ENCODE measurements at regions not wholly inside any gene's neighbourhood (a gene's known extent, or its start where the extent isn't known, plus 50 kb on each side); places are given as distances from the start of the nearest gene placed in this dataset.

DNA sequence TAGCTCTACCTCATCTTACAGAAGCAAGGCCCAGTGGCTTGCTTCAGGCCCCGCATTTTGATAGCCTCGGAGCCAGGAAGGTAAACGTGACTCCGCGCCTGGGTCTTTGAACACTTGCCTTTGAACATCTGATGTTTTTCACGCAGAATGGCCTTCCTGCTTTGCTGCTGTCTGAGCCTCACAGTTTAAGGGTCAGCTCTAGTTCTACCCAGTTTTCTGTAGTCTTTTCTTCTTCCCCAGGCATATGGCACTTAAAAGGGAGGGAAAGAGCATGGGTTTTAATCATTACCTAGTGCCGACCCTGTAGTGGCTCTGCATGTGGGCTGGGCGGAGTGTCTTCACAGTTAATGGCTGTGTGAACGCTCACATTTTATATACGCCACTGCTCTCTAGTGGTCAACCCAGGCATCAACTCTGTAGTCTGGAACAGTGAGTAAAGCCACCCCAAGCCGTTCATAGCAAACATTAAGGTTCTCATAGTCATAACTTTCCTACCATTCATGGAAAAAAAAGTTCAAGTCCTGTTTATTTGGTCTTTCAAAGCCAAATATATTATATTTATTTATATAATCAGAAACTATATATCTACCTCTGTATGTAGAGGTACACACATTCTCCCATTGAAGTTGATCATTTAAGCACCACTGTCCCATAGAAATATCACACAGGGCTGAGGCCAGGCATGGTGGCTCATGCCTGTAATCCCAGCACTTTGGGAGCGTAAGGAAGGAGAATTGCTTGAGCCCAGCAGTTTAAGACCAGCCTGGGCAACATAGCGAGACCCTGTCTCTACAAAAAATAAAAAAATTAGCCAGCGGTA lies 78.1 kb downstream of the IER5 start (continued):
- TF ChIP-seq YEATS4 (CRISPR knock-in tag; IDR thresholded peaks at IDR 0.05; ENCODE audit: borderline replicate concordance), result no peak
- TF ChIP-seq ZNF788 (CRISPR knock-in tag; IDR thresholded peaks at IDR 0.05; ENCODE audit: borderline replicate concordance), result no peak
- TF ChIP-seq, protein P1, sequence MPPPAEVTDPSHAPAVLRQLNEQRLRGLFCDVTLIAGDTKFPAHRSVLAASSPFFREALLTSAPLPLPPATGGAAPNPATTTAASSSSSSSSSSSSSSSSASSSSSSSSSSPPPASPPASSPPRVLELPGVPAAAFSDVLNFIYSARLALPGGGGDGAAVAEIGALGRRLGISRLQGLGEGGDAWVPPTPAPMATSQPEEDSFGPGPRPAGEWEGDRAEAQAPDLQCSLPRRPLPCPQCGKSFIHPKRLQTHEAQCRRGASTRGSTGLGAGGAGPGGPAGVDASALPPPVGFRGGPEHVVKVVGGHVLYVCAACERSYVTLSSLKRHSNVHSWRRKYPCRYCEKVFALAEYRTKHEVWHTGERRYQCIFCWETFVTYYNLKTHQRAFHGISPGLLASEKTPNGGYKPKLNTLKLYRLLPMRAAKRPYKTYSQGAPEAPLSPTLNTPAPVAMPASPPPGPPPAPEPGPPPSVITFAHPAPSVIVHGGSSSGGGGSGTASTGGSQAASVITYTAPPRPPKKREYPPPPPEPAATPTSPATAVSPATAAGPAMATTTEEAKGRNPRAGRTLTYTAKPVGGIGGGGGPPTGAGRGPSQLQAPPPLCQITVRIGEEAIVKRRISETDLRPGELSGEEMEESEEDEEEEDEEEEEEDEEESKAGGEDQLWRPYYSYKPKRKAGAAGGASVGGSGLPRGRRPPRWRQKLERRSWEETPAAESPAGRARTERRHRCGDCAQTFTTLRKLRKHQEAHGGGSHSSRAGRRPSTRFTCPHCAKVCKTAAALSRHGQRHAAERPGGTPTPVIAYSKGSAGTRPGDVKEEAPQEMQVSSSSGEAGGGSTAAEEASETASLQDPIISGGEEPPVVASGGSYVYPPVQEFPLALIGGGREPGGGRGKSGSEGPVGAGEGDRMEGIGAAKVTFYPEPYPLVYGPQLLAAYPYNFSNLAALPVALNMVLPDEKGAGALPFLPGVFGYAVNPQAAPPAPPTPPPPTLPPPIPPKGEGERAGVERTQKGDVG (CRISPR knock-in tag; IDR thresholded peaks at IDR 0.05; ENCODE audit: borderline replicate concordance), result no peak
- TF ChIP-seq SMC3 (IDR thresholded peaks at IDR 0.05; ENCODE audit: low read length), result peak; percentile 77
- TF ChIP-seq, protein P2, sequence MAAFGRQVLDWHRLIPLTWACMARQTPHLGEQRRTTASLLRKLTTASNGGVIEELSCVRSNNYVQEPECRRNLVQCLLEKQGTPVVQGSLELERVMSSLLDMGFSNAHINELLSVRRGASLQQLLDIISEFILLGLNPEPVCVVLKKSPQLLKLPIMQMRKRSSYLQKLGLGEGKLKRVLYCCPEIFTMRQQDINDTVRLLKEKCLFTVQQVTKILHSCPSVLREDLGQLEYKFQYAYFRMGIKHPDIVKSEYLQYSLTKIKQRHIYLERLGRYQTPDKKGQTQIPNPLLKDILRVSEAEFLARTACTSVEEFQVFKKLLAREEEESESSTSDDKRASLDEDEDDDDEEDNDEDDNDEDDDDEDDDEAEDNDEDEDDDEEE (CRISPR knock-in tag; IDR thresholded peaks at IDR 0.05), result no peak
- no peak for TF ChIP-seq RBM39 (IDR thresholded peaks at IDR 0.05; ENCODE audit: low read depth, low read length, poor library complexity, severe bottlenecking)
- TF ChIP-seq SMAD9 (CRISPR knock-in tag; IDR thresholded peaks at IDR 0.05), result no peak
- TF ChIP-seq, protein P3, sequence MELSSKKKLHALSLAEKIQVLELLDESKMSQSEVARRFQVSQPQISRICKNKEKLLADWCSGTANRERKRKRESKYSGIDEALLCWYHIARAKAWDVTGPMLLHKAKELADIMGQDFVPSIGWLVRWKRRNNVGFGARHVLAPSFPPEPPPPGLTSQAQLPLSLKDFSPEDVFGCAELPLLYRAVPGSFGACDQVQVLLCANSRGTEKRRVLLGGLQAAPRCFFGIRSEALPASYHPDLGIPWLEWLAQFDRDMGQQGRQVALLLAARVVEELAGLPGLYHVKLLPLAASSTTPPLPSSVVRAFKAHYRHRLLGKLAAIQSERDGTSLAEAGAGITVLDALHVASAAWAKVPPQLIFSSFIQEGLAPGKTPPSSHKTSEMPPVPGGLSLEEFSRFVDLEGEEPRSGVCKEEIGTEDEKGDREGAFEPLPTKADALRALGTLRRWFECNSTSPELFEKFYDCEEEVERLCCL (CRISPR knock-in tag; IDR thresholded peaks at IDR 0.05; ENCODE audit: borderline replicate concordance), result no peak
- TF ChIP-seq, protein P4, sequence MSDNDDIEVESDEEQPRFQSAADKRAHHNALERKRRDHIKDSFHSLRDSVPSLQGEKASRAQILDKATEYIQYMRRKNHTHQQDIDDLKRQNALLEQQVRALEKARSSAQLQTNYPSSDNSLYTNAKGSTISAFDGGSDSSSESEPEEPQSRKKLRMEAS (IDR thresholded peaks at IDR 0.05), result peak; percentile 68
- TF ChIP-seq, protein P5, sequence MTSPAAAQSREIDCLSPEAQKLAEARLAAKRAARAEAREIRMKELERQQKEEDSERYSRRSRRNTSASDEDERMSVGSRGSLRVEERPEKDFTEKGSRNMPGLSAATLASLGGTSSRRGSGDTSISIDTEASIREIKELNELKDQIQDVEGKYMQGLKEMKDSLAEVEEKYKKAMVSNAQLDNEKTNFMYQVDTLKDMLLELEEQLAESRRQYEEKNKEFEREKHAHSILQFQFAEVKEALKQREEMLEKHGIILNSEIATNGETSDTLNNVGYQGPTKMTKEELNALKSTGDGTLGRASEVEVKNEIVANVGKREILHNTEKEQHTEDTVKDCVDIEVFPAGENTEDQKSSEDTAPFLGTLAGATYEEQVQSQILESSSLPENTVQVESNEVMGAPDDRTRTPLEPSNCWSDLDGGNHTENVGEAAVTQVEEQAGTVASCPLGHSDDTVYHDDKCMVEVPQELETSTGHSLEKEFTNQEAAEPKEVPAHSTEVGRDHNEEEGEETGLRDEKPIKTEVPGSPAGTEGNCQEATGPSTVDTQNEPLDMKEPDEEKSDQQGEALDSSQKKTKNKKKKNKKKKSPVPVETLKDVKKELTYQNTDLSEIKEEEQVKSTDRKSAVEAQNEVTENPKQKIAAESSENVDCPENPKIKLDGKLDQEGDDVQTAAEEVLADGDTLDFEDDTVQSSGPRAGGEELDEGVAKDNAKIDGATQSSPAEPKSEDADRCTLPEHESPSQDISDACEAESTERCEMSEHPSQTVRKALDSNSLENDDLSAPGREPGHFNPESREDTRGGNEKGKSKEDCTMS (CRISPR knock-in tag; conservative IDR thresholded peaks at IDR 0.05), result no peak
- TF ChIP-seq KDM3A (CRISPR knock-in tag; IDR thresholded peaks at IDR 0.05; ENCODE audit: low read depth), result no peak
- TF ChIP-seq KDM4B (CRISPR knock-in tag; IDR thresholded peaks at IDR 0.05), result no peak
- peak; percentile 68 for TF ChIP-seq BHLHE40 (IDR thresholded peaks at IDR 0.05; ENCODE audit: low read length)
- TF ChIP-seq, protein P6, sequence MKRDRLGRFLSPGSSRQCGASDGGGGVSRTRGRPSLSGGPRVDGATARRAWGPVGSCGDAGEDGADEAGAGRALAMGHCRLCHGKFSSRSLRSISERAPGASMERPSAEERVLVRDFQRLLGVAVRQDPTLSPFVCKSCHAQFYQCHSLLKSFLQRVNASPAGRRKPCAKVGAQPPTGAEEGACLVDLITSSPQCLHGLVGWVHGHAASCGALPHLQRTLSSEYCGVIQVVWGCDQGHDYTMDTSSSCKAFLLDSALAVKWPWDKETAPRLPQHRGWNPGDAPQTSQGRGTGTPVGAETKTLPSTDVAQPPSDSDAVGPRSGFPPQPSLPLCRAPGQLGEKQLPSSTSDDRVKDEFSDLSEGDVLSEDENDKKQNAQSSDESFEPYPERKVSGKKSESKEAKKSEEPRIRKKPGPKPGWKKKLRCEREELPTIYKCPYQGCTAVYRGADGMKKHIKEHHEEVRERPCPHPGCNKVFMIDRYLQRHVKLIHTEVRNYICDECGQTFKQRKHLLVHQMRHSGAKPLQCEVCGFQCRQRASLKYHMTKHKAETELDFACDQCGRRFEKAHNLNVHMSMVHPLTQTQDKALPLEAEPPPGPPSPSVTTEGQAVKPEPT (CRISPR knock-in tag; IDR thresholded peaks at IDR 0.05; ENCODE audit: low read depth), result no peak
- no peak for TF ChIP-seq ZFP36L1 (CRISPR knock-in tag; IDR thresholded peaks at IDR 0.05)
- TF ChIP-seq HHEX (CRISPR knock-in tag; IDR thresholded peaks at IDR 0.05), result no peak
- no peak for TF ChIP-seq IKZF4 (CRISPR knock-in tag; IDR thresholded peaks at IDR 0.05; ENCODE audit: borderline replicate concordance, low read depth, not compliant biosample characterization)
- TF ChIP-seq SMAD1 (CRISPR knock-in tag; IDR thresholded peaks at IDR 0.05; ENCODE audit: borderline replicate concordance, low read depth), result no peak
